Right atrium auricular region (tissue), 2 donors: ENCODE measurements at regions not wholly inside any gene's neighbourhood (a gene's known extent, or its start where the extent isn't known, plus 50 kb on each side); places are given as distances from the start of the nearest gene placed in this dataset.

Source experiments
- DNase-seq: peaks from one replicate; pipeline ENCODE4 v3.0.0-alpha.2; 2019; ENCODE audit warnings: low spot score
- H3K27ac ChIP-seq, 2 donors: fragments of 200-600 bp; sonication (generic); 1 replicate in 1 of 2; 2 replicates in 1 of 2; pipeline ENCODE4 v1.5.1; 2016 to 2019
- H3K27me3 ChIP-seq, 2 donors: fragments of 200-600 bp; sonication (generic); one replicate each; pipeline versions ENCODE4 v1.5.1 to v1.6.0; 2017 to 2019
- H3K36me3 ChIP-seq: fragments of 200-600 bp; sonication (generic); one replicate; pipeline ENCODE4 v1.5.1; 2016
- H3K4me1 ChIP-seq, 2 donors: fragments of 200-600 bp; sonication (generic); one replicate each; pipeline versions ENCODE4 v1.5.1 to v1.6.0; 2017 to 2019
- H3K4me3 ChIP-seq, 2 donors: fragments of 200-600 bp; sonication (generic); 1 replicate in 1 of 2; 2 replicates in 1 of 2; pipeline ENCODE4 v1.5.1; 2017 to 2019; ENCODE audit warnings: mild to moderate bottlenecking in 1 of 2, moderate library complexity in 1 of 2
- H3K9me3 ChIP-seq, 2 donors: fragments of 200-600 bp; sonication (generic); one replicate each; pipeline ENCODE4 v1.5.1; 2019
- TF ChIP-seq, protein P1 (sequence below), 2 donors: fragments of 200-600 bp; sonication (generic); IDR thresholded peaks; one replicate each; pipeline ENCODE4 v1.5.1; 2019; ENCODE audit warnings: antibody characterized with exemption in 2 of 2

DNA sequence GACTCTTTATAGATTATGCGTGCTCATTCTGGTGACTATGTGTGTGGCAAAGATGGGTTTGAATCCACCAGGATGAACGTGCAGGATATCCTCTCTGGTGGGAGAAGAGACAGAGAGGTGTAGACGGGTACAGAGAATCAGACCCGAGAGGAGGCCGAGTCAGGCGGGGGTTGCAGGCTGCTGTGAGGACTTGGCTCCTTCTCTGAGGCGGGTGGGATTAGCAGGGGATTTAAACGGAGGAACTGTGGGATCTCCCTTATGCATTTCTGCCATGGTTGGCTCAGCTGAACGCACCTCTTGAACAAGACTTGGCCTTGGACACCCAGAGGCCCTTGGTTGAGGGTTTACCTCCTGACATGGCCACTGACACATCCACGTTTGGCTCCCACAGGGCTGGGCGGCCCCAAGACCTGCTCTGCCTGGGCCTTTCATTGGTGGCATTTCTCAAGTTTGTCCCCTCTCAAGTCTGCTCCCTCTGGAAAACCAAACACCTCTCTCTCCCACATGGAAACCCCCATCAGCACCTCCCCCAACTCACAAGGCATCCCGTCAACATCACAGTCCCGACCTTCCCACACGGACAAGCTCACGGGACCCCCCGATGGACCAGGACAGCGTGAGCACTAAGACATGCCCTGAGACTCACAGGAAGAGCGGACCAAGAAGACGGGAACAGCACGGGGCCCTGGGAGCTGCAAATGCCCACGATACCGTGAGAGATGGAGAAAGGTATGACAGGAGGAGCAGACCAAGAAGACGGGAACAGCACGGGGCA lies 158.3 kb downstream of the RTP5 start:
- Histone ChIP-seq H3K36me3 (no peaks in the 10 kb centered on the region), H3K27me3 (no peaks in the 10 kb centered on the region), H3K4me1 (no peaks in the 10 kb centered on the region), H3K4me3 (no peak overlapping the region), H3K27ac (no peak overlapping the region), H3K9me3 (no peaks in the 10 kb centered on the region)
- TF ChIP-seq, protein P1, sequence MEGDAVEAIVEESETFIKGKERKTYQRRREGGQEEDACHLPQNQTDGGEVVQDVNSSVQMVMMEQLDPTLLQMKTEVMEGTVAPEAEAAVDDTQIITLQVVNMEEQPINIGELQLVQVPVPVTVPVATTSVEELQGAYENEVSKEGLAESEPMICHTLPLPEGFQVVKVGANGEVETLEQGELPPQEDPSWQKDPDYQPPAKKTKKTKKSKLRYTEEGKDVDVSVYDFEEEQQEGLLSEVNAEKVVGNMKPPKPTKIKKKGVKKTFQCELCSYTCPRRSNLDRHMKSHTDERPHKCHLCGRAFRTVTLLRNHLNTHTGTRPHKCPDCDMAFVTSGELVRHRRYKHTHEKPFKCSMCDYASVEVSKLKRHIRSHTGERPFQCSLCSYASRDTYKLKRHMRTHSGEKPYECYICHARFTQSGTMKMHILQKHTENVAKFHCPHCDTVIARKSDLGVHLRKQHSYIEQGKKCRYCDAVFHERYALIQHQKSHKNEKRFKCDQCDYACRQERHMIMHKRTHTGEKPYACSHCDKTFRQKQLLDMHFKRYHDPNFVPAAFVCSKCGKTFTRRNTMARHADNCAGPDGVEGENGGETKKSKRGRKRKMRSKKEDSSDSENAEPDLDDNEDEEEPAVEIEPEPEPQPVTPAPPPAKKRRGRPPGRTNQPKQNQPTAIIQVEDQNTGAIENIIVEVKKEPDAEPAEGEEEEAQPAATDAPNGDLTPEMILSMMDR (IDR thresholded peaks at IDR 0.05) = no peak
- peak; percentile 42 for DNase-seq

DNA sequence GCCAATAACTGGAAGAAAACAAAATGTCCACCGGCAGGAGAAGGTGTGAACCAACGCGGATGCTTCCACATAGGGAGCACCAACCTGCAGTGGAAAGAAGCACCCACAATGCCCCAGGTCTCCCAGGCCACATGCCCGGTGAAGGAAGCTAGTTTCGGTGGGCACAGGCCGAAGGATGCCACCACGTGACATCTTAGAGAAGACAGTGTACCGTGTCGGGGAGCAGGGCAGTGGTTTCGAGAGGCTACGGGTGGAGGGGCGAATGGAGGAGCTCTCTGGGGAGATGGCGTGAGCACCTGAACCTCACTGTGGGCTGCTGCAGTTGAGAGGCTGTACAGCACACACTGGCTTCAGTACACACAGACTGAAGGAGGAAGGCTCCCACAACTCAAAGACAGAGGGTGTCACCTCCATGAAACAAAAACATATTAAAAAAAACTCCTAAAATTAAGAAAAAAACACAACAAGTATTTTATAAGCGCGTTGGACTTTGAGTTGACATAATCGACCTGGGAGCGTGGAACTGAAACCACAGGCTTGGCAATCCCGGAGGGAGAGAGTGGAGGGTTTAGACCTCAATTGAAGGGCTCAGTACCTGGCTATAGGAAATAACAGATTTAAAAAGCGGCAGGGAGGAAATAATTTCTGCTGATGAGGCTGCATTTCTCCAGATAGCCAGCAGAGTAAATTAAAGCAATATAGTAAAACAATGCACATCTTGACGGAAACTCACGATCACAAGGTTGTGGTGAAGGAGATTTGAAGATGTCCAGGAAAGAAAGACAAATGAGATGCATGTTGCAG lies 160.1 kb downstream of the RTP5 start:
- Histone ChIP-seq H3K9me3 (no peaks in the 10 kb centered on the region), H3K4me1 (no peaks in the 10 kb centered on the region), H3K27ac (no peak overlapping the region), H3K36me3 (no peaks in the 10 kb centered on the region), H3K4me3 (no peak overlapping the region), H3K27me3 (no peaks in the 10 kb centered on the region)
- TF ChIP-seq, protein P1 (IDR thresholded peaks at IDR 0.05) = no peak
- DNase-seq = no peak

DNA sequence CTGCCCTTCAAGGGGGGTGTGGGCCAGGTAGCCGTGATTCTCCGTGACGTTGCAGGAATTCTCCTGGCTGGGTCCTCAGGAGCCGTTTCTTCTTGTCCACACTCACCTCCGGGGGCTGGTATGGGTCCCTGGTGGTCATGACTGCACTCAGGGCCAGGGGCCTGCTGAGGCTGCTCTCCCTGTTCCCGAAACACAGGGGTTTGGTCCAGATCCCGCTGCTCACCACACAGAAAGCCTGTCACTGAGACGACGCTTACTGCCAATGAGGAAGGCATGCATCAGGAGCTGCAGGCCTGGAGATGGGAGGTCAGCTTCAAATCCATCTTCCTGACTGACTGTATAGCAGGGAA lies 160.7 kb downstream of the RTP5 start:
- TF ChIP-seq, protein P1 (IDR thresholded peaks at IDR 0.05) = no peak
- Histone ChIP-seq H3K27me3 (no peaks in the 10 kb centered on the region), H3K36me3 (no peaks in the 10 kb centered on the region), H3K4me3 (no peak overlapping the region), H3K9me3 (no peaks in the 10 kb centered on the region), H3K4me1 (no peaks in the 10 kb centered on the region), H3K27ac (no peak overlapping the region)
- peak; percentile 30 for DNase-seq

DNA sequence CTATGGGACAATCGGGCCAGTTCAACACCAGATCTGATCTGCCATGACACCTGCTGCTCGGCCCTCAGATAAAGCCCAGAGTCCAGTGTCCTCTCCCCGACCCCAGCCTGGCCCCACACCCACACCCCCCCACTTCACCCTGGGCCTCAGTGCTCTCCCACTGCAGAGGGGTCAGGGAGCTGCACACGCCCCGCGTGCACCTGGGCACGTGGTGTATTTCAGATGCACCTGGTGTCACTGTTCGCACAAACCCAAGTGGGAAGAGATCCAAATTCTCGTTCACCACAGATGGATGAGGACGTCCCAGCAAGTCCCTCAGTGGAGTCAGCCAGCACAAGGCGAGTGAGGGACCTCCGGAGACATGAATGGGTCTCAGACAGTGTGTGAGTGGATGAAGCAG lies 161.3 kb downstream of the RTP5 start:
- H3K4me1 ChIP-seq = no peaks in the 10 kb centered on the region
- no peaks in the 10 kb centered on the region for H3K9me3 ChIP-seq
- H3K27me3 ChIP-seq = no peaks in the 10 kb centered on the region
- peak; percentile 18 for DNase-seq
- no peak overlapping the region for H3K27ac ChIP-seq
- no peaks in the 10 kb centered on the region for H3K36me3 ChIP-seq
- H3K4me3 ChIP-seq = no peak overlapping the region
- TF ChIP-seq, protein P1 (IDR thresholded peaks at IDR 0.05) = no peak

DNA sequence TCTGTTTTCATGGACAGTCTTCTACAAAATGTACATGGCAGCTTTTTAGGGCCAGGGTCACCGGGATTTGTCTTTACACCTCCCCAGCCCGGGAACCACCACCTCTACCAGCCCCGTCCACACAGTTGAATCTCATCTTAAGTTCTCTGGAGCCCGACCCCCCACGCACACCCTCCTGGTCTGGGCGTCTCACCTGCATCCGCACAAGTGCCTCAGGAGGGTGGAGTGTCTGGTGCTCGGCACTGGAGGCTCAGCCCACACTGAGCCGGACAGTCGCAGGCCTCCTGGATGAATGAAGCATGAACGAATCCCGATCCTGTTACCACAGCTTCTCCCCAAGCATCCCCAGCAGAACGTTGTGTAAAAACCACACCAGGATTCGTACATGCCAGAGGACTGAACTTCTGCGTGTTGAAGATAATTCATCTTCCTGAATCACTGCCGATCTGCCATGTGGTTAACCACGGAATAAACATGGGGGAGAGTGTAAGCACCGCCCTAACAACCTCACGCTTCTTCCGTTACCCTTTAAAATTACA lies 162.0 kb downstream of the RTP5 start:
- TF ChIP-seq, protein P1 (IDR thresholded peaks at IDR 0.05) = no peak
- H3K27ac ChIP-seq = no peak overlapping the region
- no peak overlapping the region for H3K4me3 ChIP-seq
- DNase-seq = peak; percentile 49
- H3K9me3 ChIP-seq = no peaks in the 10 kb centered on the region
- no peaks in the 10 kb centered on the region for H3K27me3 ChIP-seq
- no peaks in the 10 kb centered on the region for H3K4me1 ChIP-seq
- H3K36me3 ChIP-seq = no peaks in the 10 kb centered on the region
